Effector memory CD4-positive, alpha-beta T cell (primary cell): ENCODE measurements at regions not wholly inside any gene's neighbourhood (a gene's known extent, or its start where the extent isn't known, plus 50 kb on each side); places are given as distances from the start of the nearest gene placed in this dataset.

Experiments used
- DNase-seq, 3 donors: peaks; one replicate each; pipeline ENCODE4 v3.0.0-alpha.2; 2020
- H3K27ac ChIP-seq: 2 replicates; pipeline ENCODE4 v1.7.0; 2013; ENCODE audit warnings: mild to moderate bottlenecking, low read length, moderate library complexity; ENCODE audit not compliant: insufficient read depth, poor library complexity, severe bottlenecking
- H3K27me3 ChIP-seq: replicated peaks from 2 replicates; pipeline ENCODE4 v1.7.0; 2013; ENCODE audit warnings: mild to moderate bottlenecking, low read length; ENCODE audit not compliant: insufficient read depth, control insufficient read depth, poor library complexity, severe bottlenecking
- H3K36me3 ChIP-seq: 2 replicates; pipeline ENCODE4 v1.7.0; 2013; ENCODE audit warnings: mild to moderate bottlenecking, low read length, moderate library complexity; ENCODE audit not compliant: control insufficient read depth, insufficient read depth
- H3K4me1 ChIP-seq: 2 replicates; pipeline ENCODE4 v1.7.0; 2013; ENCODE audit warnings: low read length, mild to moderate bottlenecking; ENCODE audit not compliant: control insufficient read depth, insufficient read depth, poor library complexity, severe bottlenecking
- H3K4me3 ChIP-seq: 2 replicates; pipeline ENCODE4 v1.7.0; 2013; ENCODE audit warnings: low read length, low read depth, mild to moderate bottlenecking; ENCODE audit not compliant: insufficient read depth, poor library complexity, severe bottlenecking
- H3K9me3 ChIP-seq: 2 replicates; pipeline ENCODE4 v1.7.0; 2013; ENCODE audit warnings: mild to moderate bottlenecking, low read length, moderate library complexity; ENCODE audit not compliant: control insufficient read depth

DNA sequence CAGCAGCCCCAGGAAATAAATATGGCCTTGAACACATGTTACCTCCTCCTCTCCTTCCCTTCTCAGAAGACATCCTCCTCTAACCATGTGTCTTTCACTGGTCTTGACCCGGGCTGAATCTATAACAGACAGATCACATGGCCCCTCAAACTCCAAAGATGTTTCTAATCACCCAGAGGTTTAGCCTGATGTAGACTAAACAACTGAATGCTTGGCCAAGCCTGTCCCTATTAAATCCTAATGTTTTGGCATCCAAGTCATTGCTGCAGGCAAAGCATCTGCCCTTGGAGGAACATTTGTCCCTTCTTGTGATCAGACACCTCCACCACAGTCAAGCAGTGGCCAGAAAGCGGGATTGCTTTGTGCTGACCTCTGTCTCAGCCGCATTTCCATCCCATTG is 65.5 kb downstream of the ANKRD60 start:
- no peaks in the 10 kb centered on the region for H3K27me3 ChIP-seq
- DNase-seq, result no peak
- no peak overlapping the region for H3K4me3 ChIP-seq

DNA sequence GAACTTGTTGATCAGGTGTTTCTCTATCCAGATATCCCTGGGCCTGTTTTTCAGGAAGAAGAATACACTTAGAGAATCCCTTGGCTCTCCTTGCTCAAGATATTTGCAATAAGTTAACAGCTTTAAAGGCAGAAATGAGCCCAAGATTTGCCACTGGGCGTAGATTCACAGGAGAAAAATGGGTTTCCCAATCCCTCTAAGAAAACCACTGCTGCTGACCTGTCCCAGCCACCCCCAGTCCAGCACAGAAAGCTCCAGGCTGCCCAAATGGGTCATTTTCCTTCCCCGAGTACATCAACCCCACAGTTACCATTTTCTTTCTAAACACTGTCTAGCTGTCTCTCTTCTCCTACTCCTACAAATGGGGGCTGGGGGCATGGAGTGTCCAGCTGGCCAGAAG is 67.3 kb downstream of the ANKRD60 start:
- Histone ChIP-seq H3K27me3 (no peaks in the 10 kb centered on the region), H3K9me3 (no peaks in the 10 kb centered on the region), H3K4me1 (no peaks in the 10 kb centered on the region), H3K4me3 (no peak overlapping the region), H3K36me3 (no peaks in the 10 kb centered on the region), H3K27ac (no peak overlapping the region)
- no peak for DNase-seq

More for the DNA sequence above, 65.5 kb downstream of the ANKRD60 start:
- no peaks in the 10 kb centered on the region for H3K9me3 ChIP-seq
- H3K36me3 ChIP-seq, result no peaks in the 10 kb centered on the region
- H3K4me1 ChIP-seq, result no peaks in the 10 kb centered on the region
- no peak overlapping the region for H3K27ac ChIP-seq

DNA sequence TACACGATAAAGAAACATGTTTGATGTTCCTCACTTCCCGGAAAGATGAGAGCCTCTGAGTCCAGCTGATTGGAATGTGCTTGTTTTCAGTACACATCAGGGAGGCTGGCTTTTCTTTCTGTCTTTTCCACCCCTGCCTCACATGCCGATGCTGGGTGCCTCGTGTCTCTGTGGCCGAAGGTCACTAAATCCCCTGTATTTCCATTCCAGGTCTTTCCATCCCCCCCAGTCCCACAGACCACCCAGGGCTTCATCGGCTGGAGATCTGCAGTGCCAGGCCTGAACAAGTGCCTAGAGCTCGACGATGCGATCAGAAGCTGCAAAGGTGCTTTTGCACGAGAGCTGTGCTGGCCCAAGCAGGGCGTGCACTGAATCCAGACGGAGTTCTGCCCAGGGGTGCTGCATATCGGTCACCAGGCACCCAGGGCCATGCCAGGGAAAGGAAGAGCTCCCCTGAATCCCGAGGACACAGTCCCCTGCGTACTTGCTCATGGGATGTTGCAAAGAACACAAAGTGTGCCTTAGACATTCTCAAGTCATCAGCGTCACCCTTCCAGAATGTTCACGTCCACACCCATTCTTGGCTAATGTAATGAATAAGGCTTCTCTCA is 67.9 kb downstream of the ANKRD60 start:
- H3K4me1 ChIP-seq, result no peaks in the 10 kb centered on the region
- no peak overlapping the region for H3K4me3 ChIP-seq
- no peaks in the 10 kb centered on the region for H3K27me3 ChIP-seq
- H3K27ac ChIP-seq, result no peak overlapping the region
- H3K9me3 ChIP-seq, result no peaks in the 10 kb centered on the region
- no peak for DNase-seq
- no peaks in the 10 kb centered on the region for H3K36me3 ChIP-seq

DNA sequence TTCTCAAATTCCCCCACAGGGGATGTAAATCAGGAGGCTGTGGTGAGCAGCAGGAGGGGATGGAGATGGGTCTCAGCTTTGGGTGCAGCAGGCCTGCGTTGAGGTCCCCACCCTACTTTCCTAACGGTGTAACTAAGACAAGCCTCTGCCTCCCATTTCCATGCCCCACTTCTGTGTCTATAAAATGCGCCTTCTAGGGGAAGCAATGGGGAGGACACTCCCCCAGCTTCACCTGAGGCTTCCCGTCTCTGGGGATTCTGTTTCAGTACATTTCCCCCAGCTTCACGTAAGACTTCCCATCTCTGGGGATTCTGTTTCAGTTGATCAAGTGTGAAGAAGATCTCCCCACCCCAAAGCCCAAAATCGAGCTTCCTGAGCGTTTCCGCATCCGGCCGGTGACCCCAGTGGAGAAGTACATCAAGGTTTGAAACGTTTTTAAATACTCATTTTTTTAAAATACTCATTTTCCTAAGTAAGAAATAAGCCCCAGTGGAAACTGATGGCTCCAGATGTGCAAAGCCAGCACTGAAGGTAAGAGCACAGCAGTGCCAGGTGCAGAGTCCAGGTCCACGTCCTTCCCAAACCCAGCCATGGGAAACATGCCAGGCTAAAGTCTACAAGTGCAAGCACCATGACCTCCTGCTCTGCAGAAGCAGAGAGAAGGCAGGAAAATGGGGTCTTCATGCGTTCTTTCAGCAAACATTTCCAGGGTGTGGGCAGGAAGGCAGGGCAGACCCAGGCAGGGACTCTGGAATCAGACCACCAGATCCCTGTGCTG is 73.1 kb downstream of the ANKRD60 start:
- no peak for DNase-seq
- Histone ChIP-seq H3K4me3 (no peak overlapping the region), H3K27ac (no peak overlapping the region), H3K27me3 (no peaks in the 10 kb centered on the region), H3K4me1 (no peaks in the 10 kb centered on the region), H3K36me3 (no peaks in the 10 kb centered on the region), H3K9me3 (no peaks in the 10 kb centered on the region)

DNA sequence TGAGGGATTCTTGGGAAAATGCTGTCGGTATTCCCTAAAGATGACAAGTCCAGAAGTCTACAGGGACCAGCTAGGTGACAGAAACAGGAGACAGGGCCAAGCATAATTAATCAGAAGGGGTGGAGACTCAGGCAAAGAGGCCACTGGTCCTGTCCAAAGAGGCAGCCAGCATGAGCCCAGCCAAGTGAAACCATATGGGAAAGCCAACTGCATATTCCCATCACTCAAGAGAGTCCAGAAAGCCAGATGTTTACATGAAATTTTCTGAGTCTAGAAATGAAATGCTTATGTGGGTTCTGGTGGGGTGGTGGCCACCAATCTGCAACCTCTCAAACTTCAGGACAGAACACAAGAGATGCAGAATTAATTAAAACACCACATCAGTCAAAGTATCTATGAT is 74.3 kb downstream of the ANKRD60 start:
- Histone ChIP-seq H3K4me3 (no peak overlapping the region), H3K27me3 (no peaks in the 10 kb centered on the region), H3K4me1 (no peaks in the 10 kb centered on the region), H3K36me3 (no peaks in the 10 kb centered on the region), H3K27ac (no peak overlapping the region), H3K9me3 (no peaks in the 10 kb centered on the region)
- DNase-seq, result no peak

DNA sequence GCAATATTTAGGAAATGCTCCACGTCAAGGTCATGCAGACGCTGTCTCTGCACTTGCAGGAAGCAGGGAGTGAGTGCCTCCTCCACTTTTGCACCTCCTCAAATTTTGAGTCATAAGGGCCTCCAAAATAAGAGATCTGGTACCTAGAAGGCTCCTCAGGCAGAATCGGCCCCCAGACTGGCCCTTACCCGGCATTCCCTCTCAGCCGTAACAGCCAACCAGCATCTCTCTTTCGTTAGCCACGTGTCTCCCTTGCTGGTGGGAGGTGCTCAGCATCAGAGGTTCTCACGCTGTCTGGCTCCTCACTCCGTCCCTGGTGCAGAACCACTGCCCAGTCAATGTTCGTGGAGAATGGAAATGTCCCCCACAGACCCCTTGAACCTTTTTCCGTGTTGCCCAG is 75.3 kb downstream of the ANKRD60 start:
- Histone ChIP-seq H3K27me3 (peaks cover 3% of the 10 kb centered on the region), H3K27ac (no peak overlapping the region), H3K4me1 (no peaks in the 10 kb centered on the region), H3K36me3 (no peaks in the 10 kb centered on the region), H3K9me3 (no peaks in the 10 kb centered on the region), H3K4me3 (no peak overlapping the region)
- DNase-seq, result no peak

DNA sequence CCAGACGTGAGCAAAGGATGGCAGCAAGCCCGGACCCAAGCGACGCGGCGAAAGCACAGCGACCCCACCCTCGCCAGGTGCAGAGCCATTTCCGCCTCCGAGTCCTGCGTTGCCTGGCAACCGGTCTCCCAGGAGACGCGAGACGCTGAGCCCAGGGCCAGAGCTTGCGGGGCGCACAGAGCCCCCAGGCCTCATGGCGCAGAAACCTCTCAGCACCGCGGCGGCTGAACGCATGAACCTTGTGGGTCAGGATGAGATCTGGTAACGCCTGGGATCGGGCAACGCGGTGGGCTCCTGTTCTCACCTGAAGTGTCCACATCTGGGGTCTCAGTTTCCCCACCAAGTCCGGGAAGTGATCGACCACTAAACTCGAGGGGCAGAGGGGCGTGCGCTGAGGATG is 77.7 kb downstream of the ANKRD60 start:
- Histone ChIP-seq H3K9me3 (no peaks in the 10 kb centered on the region), H3K4me1 (no peaks in the 10 kb centered on the region), H3K27me3 (peaks cover 5% of the 10 kb centered on the region), H3K4me3 (no peak overlapping the region), H3K36me3 (no peaks in the 10 kb centered on the region), H3K27ac (no peak overlapping the region)
- no peak for DNase-seq

DNA sequence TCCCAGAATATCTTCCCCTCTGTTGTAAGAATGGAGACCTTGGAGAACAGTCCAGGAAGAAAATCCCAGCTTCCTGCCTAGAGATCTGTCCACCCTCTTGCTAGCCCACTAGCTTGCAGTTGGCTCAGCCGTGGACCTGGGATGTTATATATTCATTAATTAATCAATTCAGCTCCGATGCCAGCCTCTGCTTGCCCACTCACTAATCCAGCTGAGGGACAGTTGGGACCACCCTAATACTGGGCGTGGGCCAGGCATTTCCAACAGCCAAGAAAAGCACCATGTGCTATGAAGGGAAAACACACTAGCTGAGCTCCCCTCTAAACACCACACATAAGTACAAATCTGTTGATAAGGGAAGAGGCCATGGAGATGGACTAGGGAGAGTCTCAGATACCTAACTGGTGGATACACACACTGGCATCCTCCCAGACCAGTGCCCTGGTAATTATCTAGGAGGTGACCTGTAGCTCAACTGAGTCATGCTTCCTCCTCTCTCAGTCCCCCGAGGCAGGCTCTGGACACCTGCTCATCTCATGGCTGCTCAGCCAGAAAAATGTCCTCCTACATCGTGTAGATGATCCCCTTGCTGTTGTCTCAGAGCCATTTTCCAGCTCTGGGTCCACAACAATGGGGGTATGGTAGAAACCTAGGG is 78.9 kb downstream of the ANKRD60 start:
- H3K9me3 ChIP-seq, result no peaks in the 10 kb centered on the region
- peaks cover 5% of the 10 kb centered on the region for H3K27me3 ChIP-seq
- no peak overlapping the region for H3K4me3 ChIP-seq
- H3K36me3 ChIP-seq, result no peaks in the 10 kb centered on the region
- DNase-seq, result no peak
- no peak overlapping the region for H3K27ac ChIP-seq
- no peaks in the 10 kb centered on the region for H3K4me1 ChIP-seq

DNA sequence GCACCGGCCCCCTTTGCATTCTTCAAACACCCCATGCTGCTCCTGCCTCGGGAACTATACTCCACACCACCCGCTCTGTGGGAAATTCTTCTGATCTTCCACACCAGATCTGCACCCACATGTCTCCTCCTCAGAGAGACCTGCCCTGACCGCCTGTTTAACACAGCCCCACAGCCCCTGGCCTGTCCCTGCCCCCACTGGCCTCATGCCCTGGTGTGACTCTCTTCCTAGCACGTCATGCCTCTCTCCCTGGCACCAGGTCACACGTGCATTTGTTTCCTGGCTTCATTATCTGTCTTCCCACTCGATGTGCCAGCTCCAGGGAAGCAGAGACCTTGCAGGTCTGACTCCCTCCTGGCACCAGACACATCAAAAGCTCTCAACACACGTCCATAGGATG is 79.6 kb downstream of the ANKRD60 start:
- Histone ChIP-seq H3K4me1 (no peaks in the 10 kb centered on the region), H3K27ac (no peak overlapping the region), H3K27me3 (peaks cover 5% of the 10 kb centered on the region), H3K9me3 (no peaks in the 10 kb centered on the region), H3K4me3 (no peak overlapping the region), H3K36me3 (no peaks in the 10 kb centered on the region)
- no peak for DNase-seq
